Astrocyte (in vitro differentiated cells and primary cell): ENCODE measurements at regions not wholly inside any gene's neighbourhood (a gene's known extent, or its start where the extent isn't known, plus 50 kb on each side); places are given as distances from the start of the nearest gene placed in this dataset.

Experiments used
- DNase-seq: peaks from one replicate; pipeline ENCODE4 v3.0.0-alpha.2; 2010; ENCODE audit warnings: low read depth
- FAIRE-seq: peaks from 2 replicates; lab custom pipeline; 2011; peaks lifted over from hg19 to GRCh38; lab: Jason Lieb, UNC
- H2AFZ ChIP-seq: 2 replicates; pipeline ENCODE4 v1.6.0; 2012; ENCODE audit warnings: low read depth, low read length, inconsistent platforms
- H3K27ac ChIP-seq: 2 replicates; pipeline ENCODE4 v1.5.1; 2011; ENCODE audit warnings: low read depth, low read length, inconsistent platforms
- H3K27me3 ChIP-seq: 2 replicates; pipeline ENCODE4 v1.6.0; 2011; ENCODE audit warnings: low read length, inconsistent platforms; ENCODE audit not compliant: insufficient read depth
- H3K36me3 ChIP-seq: 2 replicates; pipeline ENCODE4 v1.5.1; 2011; ENCODE audit warnings: low read length, inconsistent platforms; ENCODE audit not compliant: insufficient read depth
- H3K4me1 ChIP-seq: 2 replicates; pipeline ENCODE4 v1.5.1; 2011; ENCODE audit warnings: low read length, inconsistent platforms; ENCODE audit not compliant: insufficient read depth
- H3K4me2 ChIP-seq: 2 replicates; pipeline ENCODE4 v1.6.0; 2012; ENCODE audit warnings: low read length, inconsistent platforms
- H3K4me3 ChIP-seq: 2 replicates; pipeline ENCODE4 v1.5.1; 2011; ENCODE audit warnings: low read depth, mild to moderate bottlenecking, low read length, inconsistent platforms; ENCODE audit not compliant: insufficient read depth
- H3K79me2 ChIP-seq: 2 replicates; pipeline ENCODE4 v1.6.0; 2012; ENCODE audit warnings: mild to moderate bottlenecking, low read length, inconsistent platforms; ENCODE audit not compliant: insufficient read depth
- H3K9ac ChIP-seq: 2 replicates; pipeline ENCODE4 v1.6.0; 2012; ENCODE audit warnings: mild to moderate bottlenecking, low read length, inconsistent platforms
- H3K9me3 ChIP-seq: 2 replicates; pipeline ENCODE4 v1.5.1; 2012; ENCODE audit warnings: low read depth, mild to moderate bottlenecking, low read length, inconsistent platforms; ENCODE audit not compliant: insufficient read depth
- H4K20me1 ChIP-seq: 2 replicates; pipeline ENCODE4 v1.6.0; 2012; ENCODE audit warnings: low read length, inconsistent platforms; ENCODE audit not compliant: insufficient read depth
- H3K27ac Mint-ChIP-seq: one replicate; pipeline ENCODE4 v1.8.0; 2021; ENCODE audit warnings: mild to moderate bottlenecking, mixed read lengths; ENCODE audit not compliant: unreplicated experiment
- H3K27me3 Mint-ChIP-seq: one replicate; pipeline ENCODE4 v1.8.0; 2021; ENCODE audit warnings: low read depth, mixed read lengths; ENCODE audit not compliant: unreplicated experiment
- H3K36me3 Mint-ChIP-seq: one replicate; pipeline ENCODE4 v1.8.0; 2021; ENCODE audit warnings: low read depth, mixed read lengths; ENCODE audit not compliant: unreplicated experiment
- H3K4me1 Mint-ChIP-seq: one replicate; pipeline ENCODE4 v1.8.0; 2021; ENCODE audit warnings: low read depth, mixed read lengths; ENCODE audit not compliant: unreplicated experiment
- H3K4me3 Mint-ChIP-seq: one replicate; pipeline ENCODE4 v1.8.0; 2021; ENCODE audit warnings: mild to moderate bottlenecking, moderate library complexity, mixed read lengths; ENCODE audit not compliant: unreplicated experiment
- H3K9me3 Mint-ChIP-seq: one replicate; pipeline ENCODE4 v1.8.0; 2021; ENCODE audit warnings: mild to moderate bottlenecking, mixed read lengths; ENCODE audit not compliant: unreplicated experiment
- CTCF ChIP-seq: IDR thresholded peaks from 2 replicates; pipeline ENCODE4 v1.5.1; 2011; ENCODE audit warnings: low read depth, mild to moderate bottlenecking, inconsistent platforms, low read length, moderate library complexity; ENCODE audit not compliant: insufficient read depth
- EZH2 ChIP-seq: IDR thresholded peaks from 2 replicates; pipeline ENCODE4 v1.6.1; 2012; ENCODE audit warnings: mild to moderate bottlenecking, low read length, inconsistent platforms; ENCODE audit not compliant: insufficient read depth

GRCh38 chr4:188887905-188888304, 748.7 kb downstream of the TRIML1 start:
- H3K36me3 Mint-ChIP-seq: no peaks in the 10 kb centered on the region
- Histone ChIP-seq H4K20me1 (no peaks in the 10 kb centered on the region), H3K9ac (no peak overlapping the region), H3K27me3 (no peaks in the 10 kb centered on the region), H3K4me3 (no peak overlapping the region), H3K79me2 (no peaks in the 10 kb centered on the region), H3K4me2 (no peak overlapping the region), H2AFZ (no peak overlapping the region), H3K9me3 (no peaks in the 10 kb centered on the region), H3K36me3 (no peaks in the 10 kb centered on the region), H3K27ac (no peak overlapping the region), H3K4me1 (no peaks in the 10 kb centered on the region)
- no peak overlapping the region for H3K4me3 Mint-ChIP-seq
- no peaks in the 10 kb centered on the region for H3K27me3 Mint-ChIP-seq
- no peaks in the 10 kb centered on the region for H3K4me1 Mint-ChIP-seq
- peaks cover 3% of the 10 kb centered on the region for H3K9me3 Mint-ChIP-seq
- H3K27ac Mint-ChIP-seq: no peak overlapping the region
- DNase-seq (no peak), FAIRE-seq (no peak)
- no peak for TF ChIP-seq CTCF
- TF ChIP-seq EZH2: no peak

DNA sequence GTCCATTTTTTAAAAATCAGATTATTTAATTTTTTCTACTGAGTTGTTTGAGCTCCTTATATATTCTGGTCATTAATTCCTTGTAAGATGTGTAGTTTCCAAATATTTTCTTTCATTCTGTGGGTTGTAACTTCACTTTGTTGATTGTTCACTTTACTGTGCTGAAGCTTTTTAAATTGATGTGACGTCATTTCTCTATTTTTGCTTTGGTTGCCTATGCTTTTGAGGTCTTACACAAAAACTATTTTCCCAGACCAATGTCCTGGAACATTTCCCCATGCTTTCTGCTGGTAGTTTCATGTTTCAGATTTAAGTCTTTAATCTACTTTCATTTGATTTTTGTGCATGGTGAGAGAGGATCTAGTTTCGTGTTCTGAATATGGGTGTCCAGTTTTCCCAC, 753.6 kb downstream of the TRIML1 start:
- H3K9me3 Mint-ChIP-seq: no peaks in the 10 kb centered on the region
- Histone ChIP-seq H2AFZ (no peak overlapping the region), H3K9ac (no peak overlapping the region), H3K9me3 (no peaks in the 10 kb centered on the region), H3K4me2 (no peak overlapping the region), H3K4me1 (no peaks in the 10 kb centered on the region), H3K4me3 (no peak overlapping the region), H3K27me3 (no peaks in the 10 kb centered on the region), H3K79me2 (no peaks in the 10 kb centered on the region), H3K27ac (no peak overlapping the region), H3K36me3 (no peaks in the 10 kb centered on the region), H4K20me1 (no peaks in the 10 kb centered on the region)
- no peaks in the 10 kb centered on the region for H3K27me3 Mint-ChIP-seq
- DNase-seq (no peak), FAIRE-seq (no peak)
- H3K27ac Mint-ChIP-seq: no peak overlapping the region
- H3K4me3 Mint-ChIP-seq: no peak overlapping the region
- TF ChIP-seq EZH2: no peak
- no peaks in the 10 kb centered on the region for H3K4me1 Mint-ChIP-seq
- no peaks in the 10 kb centered on the region for H3K36me3 Mint-ChIP-seq

DNA sequence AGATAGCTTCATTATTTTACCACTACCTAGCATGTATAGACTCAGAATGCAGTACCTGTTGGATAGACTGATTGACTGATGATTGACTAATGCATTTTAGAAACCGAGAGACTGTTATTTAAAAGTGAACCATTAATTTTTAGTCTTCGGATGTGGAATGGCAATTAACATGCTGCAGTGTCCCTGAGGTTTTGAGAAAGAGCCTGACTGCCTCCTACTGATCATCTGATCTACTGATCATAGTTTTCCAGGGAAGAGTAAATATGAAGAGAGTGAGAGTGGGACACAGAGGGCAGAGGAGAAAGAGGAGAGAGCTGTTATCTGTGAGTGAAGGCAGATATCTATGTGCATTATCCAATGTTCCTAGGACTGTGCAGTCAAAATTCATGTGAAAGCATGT, 764.7 kb downstream of the TRIML1 start:
- Histone ChIP-seq H3K27ac (no peak overlapping the region), H3K79me2 (no peaks in the 10 kb centered on the region), H3K9ac (no peak overlapping the region), H3K4me3 (no peak overlapping the region), H3K36me3 (no peaks in the 10 kb centered on the region), H2AFZ (no peak overlapping the region), H3K4me2 (no peak overlapping the region), H3K9me3 (no peaks in the 10 kb centered on the region), H4K20me1 (no peaks in the 10 kb centered on the region), H3K27me3 (no peaks in the 10 kb centered on the region), H3K4me1 (no peaks in the 10 kb centered on the region)
- Mint-ChIP-seq H3K9me3 (peaks cover 6% of the 10 kb centered on the region), H3K4me3 (no peak overlapping the region), H3K4me1 (no peaks in the 10 kb centered on the region), H3K27ac (peak overlapping the region; percentile 30), H3K36me3 (no peaks in the 10 kb centered on the region), H3K27me3 (no peaks in the 10 kb centered on the region)
- DNase-seq (no peak), FAIRE-seq (no peak)
- TF ChIP-seq CTCF: no peak
